CD4-positive, alpha-beta T cell treated with Interleukin-15 for 1 hour (primary cell): ENCODE measurements at regions not wholly inside any gene's neighbourhood (a gene's known extent, or its start where the extent isn't known, plus 50 kb on each side); places are given as distances from the start of the nearest gene placed in this dataset.

Source experiments
- DNase-seq: peaks from one replicate; pipeline ENCODE4 v3.0.0-alpha.2; 2020

DNA sequence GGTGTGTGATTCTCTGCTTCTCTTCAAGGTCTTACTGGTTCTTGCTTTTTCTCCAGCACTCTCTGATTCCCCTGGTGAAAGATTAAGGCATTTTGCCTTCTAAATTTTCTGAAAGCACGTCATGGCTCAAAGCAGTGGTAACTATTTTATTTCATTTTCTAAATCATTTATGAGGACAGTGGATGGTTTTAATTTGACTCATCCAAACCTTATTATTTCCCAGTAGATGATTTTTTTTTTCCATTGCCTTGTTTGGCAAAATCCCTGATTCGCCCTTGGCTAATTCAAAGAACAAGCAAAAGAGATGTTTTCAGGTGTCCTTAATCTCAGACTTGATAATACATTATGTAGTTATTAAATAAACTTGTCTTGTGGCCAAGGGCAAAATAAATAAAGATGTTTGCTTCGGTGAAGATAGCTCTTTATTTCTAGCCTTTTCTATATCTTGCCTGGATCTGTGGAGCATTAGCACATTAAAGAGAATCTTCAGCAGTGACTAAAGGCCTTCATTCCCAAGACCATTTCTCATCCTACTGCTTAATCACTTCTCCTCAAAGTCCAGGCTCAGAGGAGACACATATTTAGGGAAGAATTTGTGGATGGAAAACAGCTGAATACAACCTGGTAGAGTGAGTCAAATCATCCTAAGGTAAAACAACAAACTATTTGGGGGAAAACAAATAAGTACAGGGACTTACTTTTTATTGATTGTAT lies 359.8 kb downstream of the DUSP10 start:
- DNase-seq = no peak

DNA sequence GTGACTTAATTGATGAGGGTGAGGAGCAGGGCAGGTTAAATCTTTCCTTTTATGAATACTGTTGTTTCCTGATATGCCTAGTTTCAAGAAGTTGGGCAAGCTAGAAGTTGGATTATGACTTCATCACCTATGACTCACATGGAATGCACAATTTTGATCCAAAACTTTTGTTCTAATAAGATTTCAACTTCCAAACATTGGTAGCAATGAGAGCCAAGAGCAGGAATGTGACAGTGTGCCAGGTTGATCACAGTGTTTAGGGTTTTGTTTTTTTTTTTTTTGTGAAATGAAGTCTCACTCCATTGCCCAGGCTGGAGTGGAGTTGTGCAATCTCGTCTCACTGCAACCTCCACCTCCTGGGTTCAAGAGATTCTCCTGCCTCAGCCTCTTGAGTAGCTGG lies 349.4 kb downstream of the DUSP10 start:
- DNase-seq = no peak

DNA sequence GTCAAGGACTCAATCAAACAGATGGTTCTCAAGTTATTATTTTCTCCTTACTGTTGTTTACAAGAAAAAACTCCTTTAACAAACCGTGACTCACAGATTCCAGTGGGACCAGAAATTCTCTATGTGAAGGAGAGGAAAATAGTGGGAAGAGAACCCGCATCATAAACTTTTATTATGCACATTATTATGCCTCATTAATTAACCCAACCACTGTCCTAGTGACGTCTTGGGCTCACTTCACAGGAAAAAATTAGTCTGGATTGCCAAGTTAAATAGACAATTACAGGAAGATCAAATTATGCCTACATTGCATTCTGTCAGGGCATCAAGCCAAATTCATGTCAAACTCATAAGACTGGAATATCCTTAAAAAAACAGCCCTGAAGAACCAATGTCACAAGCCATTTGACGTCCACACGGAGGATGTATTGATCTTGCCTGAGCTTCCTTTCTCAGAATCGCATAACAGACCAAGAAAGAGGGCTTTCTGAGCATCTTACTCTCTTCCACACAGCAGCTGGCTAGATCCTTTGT lies 347.8 kb downstream of the DUSP10 start:
- no peak for DNase-seq

DNA sequence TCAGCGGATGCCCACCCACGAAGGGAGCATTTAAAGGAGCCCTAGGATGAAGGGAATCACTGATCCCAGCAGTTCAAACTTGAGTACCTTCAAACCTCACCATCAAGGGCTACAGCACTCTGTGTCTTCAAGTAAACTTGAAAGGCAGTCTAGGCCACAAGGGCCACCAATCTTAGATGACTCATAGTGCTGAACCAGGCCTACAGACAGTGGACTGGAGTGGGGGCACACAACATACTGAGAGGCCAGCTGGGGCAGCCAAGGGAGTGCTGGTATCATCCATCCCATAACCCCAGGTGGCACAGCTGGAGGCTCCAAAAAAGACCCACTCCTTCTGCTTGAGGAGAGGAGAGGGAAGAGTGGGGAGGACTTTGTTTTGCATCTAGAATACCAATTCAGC lies 345.4 kb downstream of the DUSP10 start:
- DNase-seq = no peak

DNA sequence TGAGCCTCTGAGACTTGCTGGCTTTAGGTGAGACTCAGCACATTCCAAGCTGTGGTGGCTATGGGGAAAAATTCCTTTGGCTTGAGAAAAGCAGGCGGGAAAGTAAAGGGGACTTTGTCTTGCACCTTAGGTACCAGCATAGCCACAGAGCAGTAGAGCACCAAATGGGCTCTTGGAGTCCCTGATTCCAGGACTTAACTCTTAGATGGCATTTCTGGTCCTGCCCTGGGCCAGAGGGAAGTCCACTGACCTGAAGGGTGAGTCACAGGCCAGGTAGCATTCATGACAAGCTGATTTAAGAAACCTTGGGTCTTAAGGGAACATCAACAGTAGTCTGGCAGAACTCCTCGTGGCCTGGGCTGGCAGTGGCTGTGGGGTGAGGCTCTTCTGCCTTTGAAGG lies 344.7 kb downstream of the DUSP10 start:
- no peak for DNase-seq

DNA sequence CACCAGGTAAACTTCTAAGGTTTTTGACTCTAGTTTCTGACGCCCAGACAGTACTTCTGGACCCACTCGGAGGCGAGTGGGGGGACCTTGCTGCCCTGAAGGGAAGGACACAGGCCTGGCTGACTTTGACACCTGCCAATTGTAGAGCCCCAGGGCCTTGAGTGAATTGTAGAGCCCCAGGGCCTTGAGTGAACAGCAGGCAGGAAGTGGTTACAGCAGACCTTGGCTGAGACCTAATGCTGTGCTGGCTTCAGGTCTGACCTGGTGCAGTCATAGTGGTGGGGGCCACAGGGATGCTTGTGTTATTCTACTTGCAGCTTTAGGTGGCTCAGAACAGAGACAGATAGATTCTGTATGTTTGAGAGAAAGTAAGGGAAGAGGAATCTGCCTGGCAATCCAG lies 344.3 kb downstream of the DUSP10 start:
- no peak for DNase-seq

DNA sequence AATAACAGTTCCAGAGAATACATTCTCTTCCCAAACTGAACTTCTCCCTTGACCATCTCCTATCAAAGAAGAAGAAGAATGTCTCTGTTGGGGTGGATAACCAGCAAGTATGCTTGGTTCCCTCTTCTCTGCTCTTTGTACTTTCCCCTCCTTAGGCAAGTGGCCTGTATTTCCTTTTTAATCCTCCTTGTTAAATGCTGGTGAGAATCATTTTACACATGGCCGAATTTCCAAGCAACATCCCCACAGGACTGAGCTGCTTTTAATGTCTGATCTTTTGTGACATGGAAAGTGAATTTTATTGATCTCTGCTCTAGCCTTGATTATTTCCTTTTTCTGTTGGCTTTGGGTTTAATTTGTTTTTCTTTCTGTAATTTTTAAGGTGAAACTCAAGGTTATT lies 336.7 kb downstream of the DUSP10 start:
- DNase-seq = no peak

DNA sequence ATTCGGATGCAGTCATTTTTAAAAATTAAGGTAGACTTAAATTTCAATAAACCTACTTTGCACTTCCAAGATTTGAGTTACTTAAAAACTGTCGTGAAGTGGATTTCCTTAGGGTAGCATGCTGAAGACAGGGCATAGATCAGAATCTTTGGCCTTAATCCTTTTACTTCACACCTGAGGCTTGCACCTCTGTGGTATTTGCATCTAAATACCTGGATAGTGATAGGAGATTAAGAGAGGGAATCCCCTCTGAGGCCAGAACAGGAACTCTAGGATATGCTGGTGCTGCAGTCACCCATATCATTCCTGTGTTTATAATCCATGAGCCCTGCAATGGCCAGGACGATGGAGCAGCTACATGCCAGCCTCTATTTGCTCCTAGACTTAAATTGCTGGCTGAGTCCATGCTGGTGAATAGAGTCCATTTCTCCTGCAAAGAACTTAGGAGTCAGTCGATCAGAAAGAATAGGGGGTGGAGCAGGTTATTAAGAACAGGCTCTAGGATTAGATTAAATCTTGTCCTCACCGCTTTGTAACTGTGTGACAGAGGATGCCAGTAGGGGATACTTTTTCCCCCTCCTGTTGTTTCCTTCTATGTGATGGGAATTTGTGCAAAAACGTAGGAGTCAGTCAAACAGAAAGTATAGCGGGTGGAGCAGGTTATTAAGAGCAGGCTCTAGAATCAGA lies 333.6 kb downstream of the DUSP10 start:
- DNase-seq = no peak

DNA sequence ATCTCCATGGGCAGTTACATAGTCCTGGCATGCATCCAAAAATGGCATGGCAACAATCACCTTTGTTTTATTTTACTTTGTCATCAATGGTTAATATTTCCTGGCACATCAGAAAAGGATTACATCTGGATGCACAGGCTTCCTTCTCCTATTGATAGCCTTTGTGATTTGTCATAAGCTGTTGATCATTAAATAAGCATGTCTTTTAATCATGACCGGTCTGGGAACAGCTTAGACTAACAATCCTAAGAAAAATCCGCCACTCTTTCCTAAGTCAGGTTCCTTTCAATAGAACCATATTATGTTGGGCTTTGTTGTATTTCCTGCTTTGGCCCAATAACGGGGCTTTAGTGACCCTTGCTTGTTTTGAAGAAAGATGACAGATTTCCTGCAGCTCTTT lies 330.6 kb downstream of the DUSP10 start:
- no peak for DNase-seq

DNA sequence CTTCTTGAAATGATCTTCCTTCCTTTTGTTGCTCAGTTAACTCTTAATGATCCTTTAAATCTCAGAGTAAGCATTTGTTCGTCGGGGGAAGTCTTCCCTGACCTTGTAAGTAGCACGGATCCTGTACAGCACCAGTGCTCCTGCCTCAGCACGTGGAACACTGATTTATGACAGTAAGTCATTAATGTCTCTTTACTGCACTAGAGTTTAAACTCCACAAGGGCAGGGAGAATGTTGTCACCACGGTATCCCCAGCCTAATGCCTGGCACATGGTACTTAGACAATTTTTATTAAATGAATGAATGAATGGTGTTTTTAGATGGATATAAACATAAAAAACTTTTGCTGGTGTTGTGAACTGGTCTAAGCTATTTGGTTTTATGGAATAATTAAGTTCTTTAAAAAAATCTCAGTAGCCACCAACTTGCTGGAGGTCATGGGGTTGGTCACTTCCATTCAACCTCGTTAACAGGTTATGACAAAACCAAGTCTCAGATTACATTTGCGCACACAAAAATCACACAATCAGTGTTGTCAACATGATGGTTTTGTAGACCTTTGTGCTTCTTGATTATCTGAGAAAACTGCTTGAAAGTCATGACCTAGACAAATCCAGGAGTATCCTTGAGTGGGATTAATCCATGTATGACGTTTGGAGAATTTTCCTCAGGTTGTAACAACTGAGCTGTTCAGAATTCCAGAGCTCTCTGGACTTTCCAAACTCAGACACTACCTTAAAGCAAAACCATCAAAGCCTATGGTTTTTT lies 326.9 kb downstream of the DUSP10 start:
- no peak for DNase-seq

DNA sequence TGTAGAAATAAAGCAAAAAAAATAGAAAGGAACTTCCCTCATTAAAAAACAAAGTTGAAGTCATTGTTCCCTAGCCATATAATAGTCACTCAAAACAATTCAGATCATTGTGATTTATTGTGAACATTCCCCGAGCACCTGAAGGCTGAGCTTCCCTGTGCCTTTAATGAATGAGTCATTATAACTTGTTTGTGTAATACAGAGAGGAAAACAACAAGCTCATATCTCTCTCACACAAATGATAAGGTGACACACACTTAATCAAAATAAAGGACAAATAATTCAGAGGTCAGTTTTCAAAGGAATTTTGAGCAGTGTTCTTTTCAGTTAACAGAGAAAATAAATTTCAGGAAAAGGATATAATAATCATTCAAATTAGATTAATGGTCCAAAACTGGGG lies 326.2 kb downstream of the DUSP10 start:
- no peak for DNase-seq

DNA sequence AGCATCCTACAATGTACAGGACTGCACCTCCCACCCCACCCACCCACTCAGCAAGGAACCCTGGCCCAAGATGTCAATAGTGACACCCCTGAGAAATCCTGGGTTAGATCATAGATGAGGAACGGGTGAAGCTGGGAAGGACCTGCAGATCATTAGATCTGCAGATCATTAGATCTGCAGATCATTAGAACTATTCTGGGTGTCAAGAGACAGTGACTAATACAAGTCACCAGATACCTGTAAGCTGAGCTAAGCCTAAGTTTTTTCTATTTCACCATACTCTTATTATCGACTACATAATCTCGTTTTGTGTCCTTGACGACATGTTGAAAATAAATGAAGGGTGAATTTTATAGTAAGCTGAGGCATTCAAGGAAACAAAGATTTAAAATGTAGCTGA lies 325.7 kb downstream of the DUSP10 start:
- DNase-seq = no peak

DNA sequence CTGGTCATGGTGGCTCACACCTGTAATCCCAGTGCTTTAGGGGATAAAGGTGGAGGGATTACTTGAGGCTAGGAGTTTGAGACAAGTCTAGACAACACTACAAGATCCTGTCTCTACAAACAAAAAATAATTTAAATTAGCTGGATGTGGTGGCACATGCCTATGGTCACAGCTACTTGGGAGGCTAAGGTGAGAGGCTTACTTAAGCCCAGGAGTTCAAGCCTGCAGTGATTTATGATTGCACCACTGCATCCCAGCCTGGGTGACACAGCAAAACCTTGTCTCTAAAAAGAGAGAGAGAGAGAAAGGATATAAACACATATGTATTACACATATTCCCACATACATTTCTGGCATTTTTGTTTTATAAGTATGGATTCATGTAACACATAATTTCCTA lies 325.2 kb downstream of the DUSP10 start:
- DNase-seq = no peak

DNA sequence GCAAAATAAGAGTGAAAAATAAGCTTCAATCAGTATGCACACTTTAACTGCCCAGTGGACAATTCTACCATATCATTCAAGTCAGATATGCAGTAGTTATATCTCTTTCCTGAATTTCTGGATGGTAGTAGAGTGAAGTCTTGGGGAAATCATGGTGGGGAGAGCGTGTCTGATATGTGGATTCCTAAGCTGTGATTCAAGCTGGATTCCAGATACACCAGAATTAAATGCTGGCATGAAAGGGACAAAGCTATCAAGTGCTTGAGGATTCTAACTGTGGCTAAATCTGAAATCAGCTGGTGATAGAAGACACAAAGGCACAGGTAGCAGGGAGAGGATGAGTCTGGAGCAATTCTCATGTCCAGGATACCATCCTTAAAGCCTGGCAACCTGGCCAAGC lies 323.5 kb downstream of the DUSP10 start:
- no peak for DNase-seq

DNA sequence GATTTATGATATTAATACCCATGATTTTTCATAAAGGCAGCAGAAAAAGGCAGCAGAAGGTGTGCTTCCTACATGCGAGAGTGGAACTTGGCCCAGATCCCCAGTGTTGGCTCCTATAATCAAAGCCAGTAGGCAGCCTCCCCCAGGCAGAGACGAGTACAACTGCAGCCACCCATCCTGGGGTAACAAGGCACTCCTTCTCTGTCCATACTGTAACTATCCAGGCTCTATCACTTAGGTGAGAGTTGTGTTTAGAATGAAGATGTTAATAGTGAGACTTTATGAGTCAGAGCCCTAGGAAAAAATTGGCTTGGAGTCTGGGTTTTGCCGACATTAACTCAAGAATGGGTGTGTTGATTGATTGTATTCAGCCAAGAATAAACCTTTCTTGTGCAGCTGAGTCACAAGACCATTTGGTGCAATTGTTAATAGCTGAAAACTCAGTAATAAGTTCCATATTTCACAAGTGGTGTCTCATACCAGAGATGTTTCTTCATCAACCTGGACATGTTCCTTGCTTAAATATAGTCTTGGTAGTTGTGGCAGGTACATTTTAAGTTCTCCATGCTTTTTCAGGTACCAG lies 322.3 kb downstream of the DUSP10 start:
- DNase-seq = no peak

DNA sequence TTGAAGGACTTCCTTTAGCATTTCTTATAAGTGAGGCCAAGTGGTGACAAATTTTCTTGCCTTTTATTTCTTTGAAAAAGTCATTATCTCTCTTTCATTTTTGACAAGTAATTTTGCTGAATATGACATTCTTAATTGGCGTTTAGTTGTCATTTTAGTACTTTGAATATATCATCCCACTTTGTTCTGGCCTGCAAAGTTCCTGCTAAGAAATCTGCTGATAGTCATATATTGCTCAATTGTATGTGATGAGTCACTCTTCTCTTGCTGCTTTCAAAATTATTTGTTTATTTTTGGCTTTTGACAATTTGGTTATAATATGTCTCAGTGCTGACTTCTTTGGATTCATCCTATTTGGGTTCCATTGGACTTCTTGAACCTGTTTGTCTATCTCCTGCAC lies 312.6 kb downstream of the DUSP10 start:
- DNase-seq = no peak

DNA sequence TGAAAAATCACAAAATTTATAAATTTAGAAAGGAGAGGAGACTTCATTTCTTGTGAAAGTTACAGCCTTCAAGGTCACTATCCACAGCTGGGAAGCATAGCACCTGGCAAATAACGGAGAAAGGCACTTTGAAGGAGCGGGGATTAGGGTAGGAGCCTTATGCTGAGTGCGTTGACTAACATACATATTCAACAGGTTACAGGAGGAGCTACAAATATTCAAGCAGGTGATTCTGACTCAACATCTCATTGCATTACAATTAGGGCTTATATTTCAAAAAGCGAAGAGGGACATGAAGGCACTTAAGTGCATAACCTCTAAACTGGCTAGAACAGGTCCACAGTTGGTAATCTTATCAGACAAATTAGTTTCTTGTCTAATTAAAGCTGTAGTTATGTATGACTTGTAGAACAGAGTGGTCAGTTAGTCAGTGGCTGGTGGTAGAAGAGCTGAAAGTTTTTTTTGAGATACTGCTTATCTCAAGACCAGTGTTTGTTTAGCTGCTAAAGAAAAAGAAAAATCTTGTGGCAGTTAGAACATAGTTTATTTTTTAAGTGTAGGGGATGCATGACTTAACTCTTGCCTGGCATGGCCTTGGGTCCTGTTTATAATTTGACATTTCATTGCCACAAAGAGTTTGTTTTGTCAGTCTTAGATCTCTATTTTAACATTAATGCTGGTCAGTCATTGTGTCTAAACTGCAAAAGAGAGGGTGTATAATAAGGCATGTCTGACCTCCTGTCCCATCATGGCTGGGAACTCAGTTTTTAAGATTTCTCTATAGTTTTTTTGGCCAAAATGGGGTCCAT lies 311.5 kb downstream of the DUSP10 start:
- DNase-seq = no peak

DNA sequence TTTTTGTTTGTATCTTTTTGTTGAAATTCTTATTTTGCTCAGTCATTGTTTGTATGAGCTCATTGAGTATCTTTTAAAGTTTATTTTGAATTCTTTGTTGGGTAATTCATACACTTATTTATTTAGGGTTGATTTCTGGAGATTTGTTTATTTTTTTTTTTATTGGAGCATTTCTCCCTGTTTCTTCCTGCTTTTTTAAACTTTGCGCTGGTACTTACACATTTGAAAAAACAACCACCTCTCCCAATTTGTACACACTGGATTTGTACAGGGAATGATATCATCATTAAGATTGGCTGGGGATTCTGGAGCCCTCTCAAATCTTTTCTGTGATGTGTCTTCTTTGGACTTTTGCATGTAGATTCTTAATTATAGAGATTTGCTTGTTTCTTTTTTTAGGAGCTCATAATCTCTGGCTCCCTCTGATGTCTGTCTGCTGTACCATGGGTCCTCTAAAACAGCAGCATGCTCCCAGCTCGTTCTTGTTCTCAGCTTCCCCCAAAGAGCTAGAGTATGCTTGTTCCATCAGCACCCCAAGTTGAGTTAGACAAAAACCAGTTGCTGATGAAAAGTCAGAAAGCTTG lies 310.7 kb downstream of the DUSP10 start:
- DNase-seq = no peak

DNA sequence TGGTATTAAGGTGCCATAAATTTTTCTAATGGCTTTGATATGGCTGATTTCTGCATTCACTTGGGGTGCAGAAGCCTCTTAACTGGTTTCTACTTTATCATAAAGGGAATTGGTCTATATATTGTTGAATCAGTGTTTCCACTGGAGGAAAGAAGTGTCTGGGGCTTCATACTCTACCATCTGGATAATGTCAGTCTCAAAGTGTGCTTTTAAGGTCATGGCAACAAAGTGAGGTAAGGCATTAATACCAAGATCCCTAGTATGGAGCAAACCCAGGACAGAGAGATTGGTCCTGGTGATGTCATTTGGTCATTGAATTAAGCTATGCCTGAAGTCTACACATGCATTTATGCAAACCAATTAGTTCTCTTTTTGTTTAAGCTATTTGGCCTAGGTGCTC lies 309.9 kb downstream of the DUSP10 start:
- no peak for DNase-seq

DNA sequence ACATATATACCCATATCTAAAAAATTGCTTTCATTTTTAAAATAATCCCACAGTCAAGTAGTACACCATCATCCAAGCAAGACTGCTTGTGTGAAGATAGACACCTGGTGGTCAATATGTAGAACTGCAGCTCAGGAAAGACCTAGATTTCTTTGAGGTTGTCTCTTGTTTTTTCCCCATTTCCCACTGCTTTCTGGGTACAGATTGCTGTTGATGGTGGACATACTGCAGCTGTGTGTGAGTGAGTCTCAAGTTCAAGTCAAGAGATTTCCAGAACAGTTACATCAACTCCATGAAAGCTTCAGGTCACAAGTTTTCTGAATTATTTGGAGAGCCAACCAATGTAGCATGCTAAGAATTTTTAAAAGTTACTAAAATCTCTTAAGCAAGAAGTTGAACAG lies 306.4 kb downstream of the DUSP10 start:
- no peak for DNase-seq

DNA sequence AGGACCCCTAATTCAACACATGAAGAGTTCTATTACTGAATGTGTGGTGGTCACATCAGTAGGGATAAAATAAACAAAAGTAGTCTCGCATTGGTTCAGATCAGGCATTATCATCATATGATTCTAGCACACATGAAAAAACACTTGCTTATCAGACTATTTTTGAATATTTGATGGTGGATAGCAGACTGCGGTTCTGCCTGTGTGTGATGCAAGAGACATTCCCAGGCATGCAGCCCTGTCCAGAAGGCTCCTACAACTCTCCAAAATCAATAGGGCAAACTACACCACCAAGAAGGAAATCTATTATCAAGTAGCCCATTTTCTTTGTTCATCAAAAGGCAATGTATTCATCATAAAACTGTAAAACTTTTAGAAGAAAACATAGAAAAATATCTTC lies 304.7 kb downstream of the DUSP10 start:
- no peak for DNase-seq

DNA sequence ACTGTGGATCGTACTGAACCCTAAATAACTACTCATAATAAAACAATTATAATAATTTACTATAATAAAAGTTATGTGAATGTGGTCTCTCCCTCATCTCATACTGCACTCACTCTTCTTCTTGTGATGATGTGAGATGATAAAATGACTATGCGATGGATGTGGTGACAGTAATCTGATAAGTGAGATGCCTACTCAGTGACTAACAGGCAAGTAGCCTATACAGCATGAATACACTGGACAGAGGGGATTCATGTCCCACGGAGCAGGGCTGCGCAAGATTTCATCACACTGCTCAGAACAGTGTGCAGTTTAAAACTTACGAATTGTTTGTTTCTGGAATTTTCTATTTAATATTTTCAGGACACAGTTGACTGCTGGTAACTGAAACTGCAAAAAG lies 304.0 kb downstream of the DUSP10 start:
- DNase-seq = no peak
